OCI-LY1 (cell line): ENCODE measurements at regions not wholly inside any gene's neighbourhood (a gene's known extent, or its start where the extent isn't known, plus 50 kb on each side); places are given as distances from the start of the nearest gene placed in this dataset.

Source experiments
- H2AFZ ChIP-seq: fragments of 200-600 bp; sonication (generic), shearing (Covaris generic); 2 replicates; pipeline ENCODE4 v1.6.0; 2014; ENCODE audit warnings: antibody characterized with exemption, mild to moderate bottlenecking, low read length
- H3F3A ChIP-seq: fragments of 200-600 bp; sonication (generic), shearing (Covaris generic); 2 replicates; pipeline ENCODE4 v1.6.0; 2014; ENCODE audit warnings: mild to moderate bottlenecking, antibody characterized with exemption, low read length, moderate library complexity; ENCODE audit not compliant: insufficient read depth
- H3K27ac ChIP-seq: fragments of 200-600 bp; sonication (generic); 2 replicates; pipeline ENCODE4 v1.5.1; 2014; ENCODE audit warnings: low read length, mixed run types, mild to moderate bottlenecking, low read depth; ENCODE audit not compliant: poor library complexity, severe bottlenecking
- H3K27me3 ChIP-seq: fragments of 200-600 bp; sonication (generic); 2 replicates; pipeline ENCODE4 v1.6.0; 2014; ENCODE audit warnings: antibody characterized with exemption, mild to moderate bottlenecking, low read length, moderate library complexity; ENCODE audit not compliant: insufficient read depth
- H3K36me3 ChIP-seq: fragments of 200-600 bp; sonication (generic); 2 replicates; pipeline ENCODE4 v1.6.1; 2014; ENCODE audit warnings: mild to moderate bottlenecking, antibody characterized with exemption, low read length, moderate library complexity, mixed read lengths; ENCODE audit not compliant: insufficient read depth
- H3K4me1 ChIP-seq: fragments of 200-600 bp; sonication (generic); 2 replicates; pipeline ENCODE4 v1.5.1; 2014; ENCODE audit warnings: mild to moderate bottlenecking, low read length, moderate library complexity; ENCODE audit not compliant: insufficient read depth, severe bottlenecking
- H3K4me2 ChIP-seq: fragments of 200-600 bp; sonication (generic), shearing (Covaris generic); 2 replicates; pipeline ENCODE4 v1.6.1; 2014; ENCODE audit warnings: low read length
- H3K4me3 ChIP-seq: fragments of 200-600 bp; sonication (generic); 2 replicates; pipeline ENCODE4 v1.5.1; 2014; ENCODE audit warnings: low read length, low read depth, mild to moderate bottlenecking, mixed read lengths; ENCODE audit not compliant: poor library complexity, severe bottlenecking
- H3K79me2 ChIP-seq: fragments of 200-600 bp; shearing (Covaris generic); 2 replicates; pipeline ENCODE4 v1.6.1; 2016; ENCODE audit warnings: mixed run types, low read length, mixed read lengths; ENCODE audit not compliant: insufficient read depth
- H3K9ac ChIP-seq: fragments of 200-600 bp; sonication (generic), shearing (Covaris generic); 2 replicates; pipeline ENCODE4 v1.6.1; 2014; ENCODE audit warnings: mild to moderate bottlenecking, low read length, mixed read lengths
- H3K9me2 ChIP-seq: fragments of 200-600 bp; sonication (generic), shearing (Covaris generic); 2 replicates; pipeline ENCODE4 v1.6.1; 2014; ENCODE audit warnings: low read depth, mild to moderate bottlenecking, low read length, mixed read lengths
- H3K9me3 ChIP-seq: fragments of 200-600 bp; shearing (Covaris generic); 2 replicates; pipeline ENCODE4 v1.6.1; 2014; ENCODE audit warnings: low read length, mixed read lengths
- H4K20me1 ChIP-seq: fragments of 200-600 bp; sonication (generic), shearing (Covaris generic); 2 replicates; pipeline ENCODE4 v1.6.0; 2016; ENCODE audit warnings: mild to moderate bottlenecking, low read length; ENCODE audit not compliant: insufficient read depth
- CTCF ChIP-seq: fragments of 200-600 bp; sonication (generic), shearing (Covaris generic); IDR thresholded peaks from 2 replicates; pipeline ENCODE4 v1.5.1; 2017; ENCODE audit warnings: mild to moderate bottlenecking, antibody characterized with exemption, low read length, moderate library complexity, mixed read lengths
- EZH2 ChIP-seq: fragments of 200-600 bp; sonication (generic), shearing (Covaris generic); IDR thresholded peaks from 2 replicates; pipeline ENCODE4 v1.8.0; 2017; ENCODE audit warnings: borderline replicate concordance, mixed run types, mild to moderate bottlenecking, antibody characterized with exemption, low read length, moderate library complexity, mixed read lengths

- H3K9me3 ChIP-seq: no peaks in the 10 kb centered on the region
- no peak overlapping the region for H2AFZ ChIP-seq
- no peaks in the 10 kb centered on the region for H3K27me3 ChIP-seq
- H3K9me2 ChIP-seq: no peaks in the 10 kb centered on the region
- no peaks in the 10 kb centered on the region for H3K4me1 ChIP-seq
- H3K9ac ChIP-seq: no peak overlapping the region
- no peak for TF ChIP-seq CTCF
- no peak for TF ChIP-seq EZH2
- no peaks in the 10 kb centered on the region for H3K79me2 ChIP-seq
- no peaks in the 10 kb centered on the region for H3F3A ChIP-seq
- no peak overlapping the region for H3K4me2 ChIP-seq
- no peaks in the 10 kb centered on the region for H3K36me3 ChIP-seq
- H3K27ac ChIP-seq: no peak overlapping the region
- H3K4me3 ChIP-seq: no peak overlapping the region
- no peaks in the 10 kb centered on the region for H4K20me1 ChIP-seq
Measured at GRCh38 chr2:22656426-22656825, 728.6 kb upstream of the KLHL29 start.

- Histone ChIP-seq H4K20me1 (no peaks in the 10 kb centered on the region), H3K4me3 (no peak overlapping the region), H3K4me2 (no peak overlapping the region), H3K27me3 (no peaks in the 10 kb centered on the region), H3K27ac (no peak overlapping the region), H3K4me1 (no peaks in the 10 kb centered on the region), H3K9ac (no peak overlapping the region), H3F3A (no peaks in the 10 kb centered on the region), H3K9me3 (no peaks in the 10 kb centered on the region), H3K9me2 (no peaks in the 10 kb centered on the region), H2AFZ (no peak overlapping the region), H3K36me3 (no peaks in the 10 kb centered on the region), H3K79me2 (no peaks in the 10 kb centered on the region)
- TF ChIP-seq EZH2 (no peak), CTCF (no peak)
Measured at GRCh38 chr2:22673529-22673928, 711.5 kb upstream of the KLHL29 start.

GRCh38 chr2:22683914-22684313 is 701.1 kb upstream of the KLHL29 start:
- no peak overlapping the region for H2AFZ ChIP-seq
- H3K79me2 ChIP-seq: no peaks in the 10 kb centered on the region
- H3K27me3 ChIP-seq: no peaks in the 10 kb centered on the region
- TF ChIP-seq EZH2 (no peak), CTCF (no peak)
- H3F3A ChIP-seq: no peaks in the 10 kb centered on the region
- H3K9me3 ChIP-seq: no peaks in the 10 kb centered on the region
- no peaks in the 10 kb centered on the region for H4K20me1 ChIP-seq
- no peaks in the 10 kb centered on the region for H3K4me1 ChIP-seq
- no peaks in the 10 kb centered on the region for H3K36me3 ChIP-seq
- H3K9ac ChIP-seq: no peak overlapping the region
- no peak overlapping the region for H3K4me3 ChIP-seq
- no peak overlapping the region for H3K27ac ChIP-seq
- no peaks in the 10 kb centered on the region for H3K9me2 ChIP-seq
- H3K4me2 ChIP-seq: no peak overlapping the region
